OCI-LY7 (cell line): ENCODE measurements at regions not wholly inside any gene's neighbourhood (a gene's known extent, or its start where the extent isn't known, plus 50 kb on each side); places are given as distances from the start of the nearest gene placed in this dataset.

Source experiments
- BruUV-seq: library from RNA; stranded (reverse); fragments of 400-500 nt; replicated peaks from 2 replicates; lab custom pipeline; 2021; lab: Mats Ljungman, UMichigan
- CTCF ChIA-PET: fragments of 300-600 bp; sonication (Branson Sonifier 250); formaldehyde crosslinking; loops from one replicate; lab custom pipeline; 2022; ENCODE audit warnings: antibody characterized with exemption; ENCODE audit not compliant: unreplicated experiment; lab: Charles Lee
- POLR2A ChIA-PET: fragments of 300-600 bp; sonication (Branson Sonifier 250); formaldehyde crosslinking; loops from one replicate; lab custom pipeline; 2022; ENCODE audit warnings: antibody characterized with exemption; lab: Charles Lee
- DNase-seq: peaks from one replicate; pipeline ENCODE4 v3.0.0-alpha.2; 2015; ENCODE audit warnings: low spot score
- H2AFZ ChIP-seq: fragments of 200-600 bp; sonication (generic), shearing (Covaris generic); 2 replicates; pipeline ENCODE4 v1.6.1; 2014; ENCODE audit warnings: mild to moderate bottlenecking, antibody characterized with exemption, low read length, moderate library complexity
- H3K27ac ChIP-seq: fragments of 200-600 bp; sonication (generic); 2 replicates; pipeline ENCODE4 v1.5.1; 2014; ENCODE audit warnings: mixed run types, low read depth, mild to moderate bottlenecking, moderate library complexity, low read length, inconsistent platforms; ENCODE audit not compliant: poor library complexity, severe bottlenecking
- H3K36me3 ChIP-seq: fragments of 200-600 bp; sonication (generic); 2 replicates; pipeline ENCODE4 v1.6.1; 2014; ENCODE audit warnings: mild to moderate bottlenecking, antibody characterized with exemption, low read length, moderate library complexity, mixed read lengths; ENCODE audit not compliant: insufficient read depth
- H3K4me1 ChIP-seq: fragments of 200-600 bp; sonication (generic); 2 replicates; pipeline ENCODE4 v1.5.1; 2014; ENCODE audit warnings: mild to moderate bottlenecking, low read length; ENCODE audit not compliant: insufficient read depth, poor library complexity, severe bottlenecking
- H3K4me2 ChIP-seq: fragments of 200-600 bp; sonication (generic); 2 replicates; pipeline ENCODE4 v1.6.1; 2014; ENCODE audit warnings: mild to moderate bottlenecking, low read length
- H3K4me3 ChIP-seq: fragments of 200-600 bp; sonication (generic); 2 replicates; pipeline ENCODE4 v1.5.1; 2014; ENCODE audit warnings: mild to moderate bottlenecking, low read depth, low read length; ENCODE audit not compliant: poor library complexity, severe bottlenecking
- H3K79me2 ChIP-seq: fragments of 200-600 bp; sonication (generic); 2 replicates; pipeline ENCODE4 v1.6.1; 2016; ENCODE audit warnings: low read depth, mild to moderate bottlenecking, low read length, moderate library complexity, mixed read lengths; ENCODE audit not compliant: insufficient read depth
- H3K9me2 ChIP-seq: fragments of 200-600 bp; sonication (generic); 2 replicates; pipeline ENCODE4 v1.6.1; 2016; ENCODE audit warnings: mild to moderate bottlenecking, low read length, mixed read lengths; ENCODE audit not compliant: insufficient read depth
- H3K9me3 ChIP-seq: fragments of 200-600 bp; sonication (generic); 2 replicates; pipeline ENCODE4 v1.6.1; 2014; ENCODE audit warnings: mild to moderate bottlenecking, mixed run types, low read length, mixed read lengths
- H4K20me1 ChIP-seq: fragments of 200-600 bp; sonication (generic); 2 replicates; pipeline ENCODE4 v1.6.1; 2014; ENCODE audit warnings: mild to moderate bottlenecking, antibody characterized with exemption, low read length, moderate library complexity, mixed read lengths; ENCODE audit not compliant: insufficient read depth
- EZH2phosphoT487 ChIP-seq: fragments of 200-600 bp; sonication (generic); IDR thresholded peaks from 2 replicates; pipeline ENCODE4 v1.6.1; 2018; ENCODE audit warnings: low read depth, borderline replicate concordance, mild to moderate bottlenecking, mixed run types, antibody characterized with exemption, low read length, moderate library complexity, mixed read lengths
- intact Hi-C: fragments of 100-400 bp; cut with micrococcal nuclease; formaldehyde crosslinking; loops from one replicate; pipeline ENCODE4 v1.10.0; 2022; ENCODE audit not compliant: unreplicated experiment
- TF ChIP-seq, protein P1 (sequence below): fragments of 200-600 bp; sonication (generic); conservative IDR thresholded peaks from 2 replicates; pipeline ENCODE4 v1.5.1; 2014; ENCODE audit warnings: mild to moderate bottlenecking, antibody characterized with exemption, low read length, moderate library complexity, mixed read lengths

DNA sequence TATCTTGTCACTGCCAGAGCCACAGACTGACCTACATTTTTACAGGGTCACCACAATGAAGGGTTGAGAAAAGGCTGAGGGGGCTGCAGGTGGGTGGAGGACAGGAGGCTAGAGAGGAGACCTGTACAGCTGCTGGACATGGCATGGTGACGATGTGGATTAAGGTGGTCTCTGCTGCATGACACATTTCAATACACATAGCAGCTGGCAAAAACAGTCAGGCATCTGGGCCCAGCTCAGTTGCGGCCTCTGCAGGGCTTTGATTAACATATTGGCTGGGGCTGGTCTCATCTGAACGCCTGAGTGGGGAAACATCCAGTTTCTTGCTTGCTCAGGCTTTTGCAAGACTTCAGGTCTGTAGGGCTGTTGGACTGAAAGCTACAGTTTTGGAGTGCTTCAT is 265.4 kb upstream of the FOXF1 start:
- Histone ChIP-seq H3K79me2 (no peaks in the 10 kb centered on the region), H3K36me3 (no peaks in the 10 kb centered on the region), H3K9me3 (no peaks in the 10 kb centered on the region), H3K9me2 (no peaks in the 10 kb centered on the region), H2AFZ (no peak overlapping the region), H4K20me1 (no peaks in the 10 kb centered on the region), H3K4me2 (no peak overlapping the region), H3K4me3 (no peak overlapping the region), H3K27ac (no peak overlapping the region), H3K4me1 (no peaks in the 10 kb centered on the region)
- ChIA-PET CTCF (no interaction called here), POLR2A (no interaction called here)
- DNase-seq, result no peak
- intact Hi-C loops, result no loop called here
- TF ChIP-seq, protein P1, sequence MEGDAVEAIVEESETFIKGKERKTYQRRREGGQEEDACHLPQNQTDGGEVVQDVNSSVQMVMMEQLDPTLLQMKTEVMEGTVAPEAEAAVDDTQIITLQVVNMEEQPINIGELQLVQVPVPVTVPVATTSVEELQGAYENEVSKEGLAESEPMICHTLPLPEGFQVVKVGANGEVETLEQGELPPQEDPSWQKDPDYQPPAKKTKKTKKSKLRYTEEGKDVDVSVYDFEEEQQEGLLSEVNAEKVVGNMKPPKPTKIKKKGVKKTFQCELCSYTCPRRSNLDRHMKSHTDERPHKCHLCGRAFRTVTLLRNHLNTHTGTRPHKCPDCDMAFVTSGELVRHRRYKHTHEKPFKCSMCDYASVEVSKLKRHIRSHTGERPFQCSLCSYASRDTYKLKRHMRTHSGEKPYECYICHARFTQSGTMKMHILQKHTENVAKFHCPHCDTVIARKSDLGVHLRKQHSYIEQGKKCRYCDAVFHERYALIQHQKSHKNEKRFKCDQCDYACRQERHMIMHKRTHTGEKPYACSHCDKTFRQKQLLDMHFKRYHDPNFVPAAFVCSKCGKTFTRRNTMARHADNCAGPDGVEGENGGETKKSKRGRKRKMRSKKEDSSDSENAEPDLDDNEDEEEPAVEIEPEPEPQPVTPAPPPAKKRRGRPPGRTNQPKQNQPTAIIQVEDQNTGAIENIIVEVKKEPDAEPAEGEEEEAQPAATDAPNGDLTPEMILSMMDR, result no peak
- TF ChIP-seq EZH2phosphoT487, result no peak
- BruUV-seq, result no TSS peak

DNA sequence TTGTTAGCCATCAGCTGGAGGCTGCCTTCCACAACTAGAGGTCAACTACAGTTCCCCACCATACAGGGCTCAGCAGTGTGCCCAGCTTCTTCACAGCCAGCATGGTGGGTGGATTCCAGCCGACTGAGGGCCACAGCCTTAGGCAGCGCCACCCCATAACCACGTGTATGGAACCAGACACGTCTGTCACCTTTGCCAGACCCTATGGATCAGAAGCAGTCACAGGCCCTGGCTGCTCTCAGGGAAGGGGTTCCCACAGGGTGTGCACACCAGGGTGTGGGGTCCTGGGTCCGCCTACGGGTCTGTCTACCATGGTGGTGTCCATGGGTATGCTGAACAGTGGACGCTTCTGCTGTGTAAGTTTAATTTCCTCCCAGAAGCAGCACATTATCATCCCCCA is 265.0 kb upstream of the FOXF1 start:
- intact Hi-C loops, result no loop called here
- Histone ChIP-seq H3K9me3 (no peaks in the 10 kb centered on the region), H3K9me2 (no peaks in the 10 kb centered on the region), H3K27ac (no peak overlapping the region), H3K36me3 (no peaks in the 10 kb centered on the region), H4K20me1 (no peaks in the 10 kb centered on the region), H3K79me2 (no peaks in the 10 kb centered on the region), H3K4me1 (no peaks in the 10 kb centered on the region), H3K4me3 (no peak overlapping the region), H2AFZ (no peak overlapping the region), H3K4me2 (no peak overlapping the region)
- ChIA-PET POLR2A (no interaction called here), CTCF (no interaction called here)
- no peak for TF ChIP-seq EZH2phosphoT487
- TF ChIP-seq, protein P1, result no peak
- no TSS peak for BruUV-seq
- no peak for DNase-seq

DNA sequence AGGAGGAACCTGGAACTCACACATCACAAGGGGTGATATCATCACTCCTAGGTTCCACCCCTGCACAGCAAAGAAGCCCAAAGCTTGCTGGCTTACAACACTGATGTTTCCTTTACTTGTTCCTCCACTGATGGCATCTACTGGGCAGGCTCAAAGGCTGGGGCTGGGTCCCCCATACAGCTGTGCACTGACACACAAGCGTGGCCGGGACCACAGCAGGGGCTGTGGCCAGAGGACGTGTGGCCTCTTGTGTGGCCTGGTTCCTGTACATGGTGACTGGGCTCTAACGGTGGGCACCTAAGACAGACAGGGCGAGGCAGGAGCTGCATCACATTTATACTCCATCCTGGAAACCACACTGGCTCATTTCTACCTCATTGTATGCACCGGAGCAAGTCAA is 264.4 kb upstream of the FOXF1 start:
- Histone ChIP-seq H3K27ac (no peak overlapping the region), H3K4me1 (no peaks in the 10 kb centered on the region), H3K4me3 (no peak overlapping the region), H3K9me3 (no peaks in the 10 kb centered on the region), H2AFZ (no peak overlapping the region), H3K9me2 (no peaks in the 10 kb centered on the region), H4K20me1 (no peaks in the 10 kb centered on the region), H3K4me2 (no peak overlapping the region), H3K79me2 (no peaks in the 10 kb centered on the region), H3K36me3 (no peaks in the 10 kb centered on the region)
- no TSS peak for BruUV-seq
- DNase-seq, result no peak
- ChIA-PET CTCF (no interaction called here), POLR2A (no interaction called here)
- TF ChIP-seq, protein P1, result no peak
- no peak for TF ChIP-seq EZH2phosphoT487
- intact Hi-C loops, result no loop called here
